HT1080 (cell line): ENCODE measurements at regions not wholly inside any gene's neighbourhood (a gene's known extent, or its start where the extent isn't known, plus 50 kb on each side); places are given as distances from the start of the nearest gene placed in this dataset.
"Not testable (repeated sequence)": the region's sequence is repeated elsewhere in the genome, so short reads cannot be mapped to it uniquely, and the experiment has no call there.

Experiments
- DNase-seq: peaks from one replicate; pipeline ENCODE4 v3.0.0-alpha.2; 2015; ENCODE audit warnings: low read depth

GRCh38 chr5:16304846-16305245 is 125.3 kb upstream of the MARCHF11 start:
- peak; percentile 71 for DNase-seq

DNA sequence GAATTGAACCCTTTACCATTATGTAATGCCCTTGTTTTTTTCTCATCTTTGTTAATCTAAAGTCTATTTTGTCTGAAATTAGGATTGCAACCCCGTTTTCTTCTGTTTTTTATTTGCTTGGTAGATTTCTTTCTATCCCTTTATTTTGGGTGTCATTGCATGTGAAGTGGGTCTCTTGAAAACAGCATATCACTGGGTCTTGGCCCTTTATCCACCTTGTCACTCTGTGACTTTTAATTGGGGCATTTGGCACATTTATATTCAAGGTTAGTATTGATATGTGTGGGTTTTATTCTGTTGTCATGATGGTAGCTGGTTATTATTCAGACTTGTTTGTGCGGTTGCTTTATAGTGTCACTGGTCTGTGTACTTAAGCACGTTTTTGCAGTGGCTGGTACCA is 117.4 kb upstream of the MARCHF11 start:
- DNase-seq, result no peak

GRCh38 chr5:16291894-16292293 is 112.3 kb upstream of the MARCHF11 start:
- DNase-seq, result no peak

GRCh38 chr5:16291474-16291873 is 111.9 kb upstream of the MARCHF11 start:
- no peak for DNase-seq

GRCh38 chr5:16283791-16284190 is 104.2 kb upstream of the MARCHF11 start:
- DNase-seq, result no peak

DNA sequence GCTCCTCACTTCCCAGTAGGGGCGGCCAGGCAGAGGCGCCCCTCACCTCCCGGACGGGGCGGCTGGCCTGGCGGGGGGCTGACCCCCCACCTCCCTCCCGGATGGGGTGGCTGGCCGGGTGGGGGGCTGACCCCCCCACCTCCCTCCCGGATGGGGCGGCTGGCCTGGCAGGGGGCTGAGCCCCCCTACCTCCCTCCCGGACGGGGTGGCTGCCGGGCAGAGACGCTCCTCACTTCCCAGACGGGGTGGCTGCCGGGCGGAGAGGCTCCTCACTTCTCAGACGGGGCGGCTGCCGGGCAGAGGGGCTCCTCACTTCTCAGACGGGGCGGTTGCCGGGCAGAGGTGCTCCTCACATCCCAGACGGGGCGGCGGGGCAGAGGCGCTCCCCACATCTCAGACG is 97.3 kb upstream of the MARCHF11 start:
- DNase-seq, result not testable (repeated sequence)

- no peak for DNase-seq
These were observed 92.3 kb upstream of the MARCHF11 start for GRCh38 chr5:16271851-16272250.

DNA sequence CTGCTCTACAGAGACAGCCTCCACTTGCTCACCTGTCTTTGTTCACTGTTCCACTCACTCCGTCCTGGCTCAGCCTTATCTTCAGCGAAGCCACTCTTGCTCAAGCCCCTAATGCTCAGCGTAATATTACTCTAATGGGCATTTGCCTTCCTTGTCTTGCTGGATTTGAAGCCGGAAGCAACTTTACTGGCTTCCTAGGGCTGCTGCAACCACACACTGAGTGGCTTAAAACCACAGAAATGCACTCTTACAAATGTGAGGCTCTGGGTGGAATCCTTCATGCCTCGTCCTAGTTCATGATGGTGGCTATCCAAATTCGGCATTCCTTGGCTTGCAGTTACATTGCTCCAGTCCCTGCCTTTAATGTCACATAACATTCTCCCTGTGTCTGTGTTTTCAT is 85.5 kb upstream of the MARCHF11 start:
- peak; percentile 54 for DNase-seq

- DNase-seq, result no peak
These were observed 80.4 kb upstream of the MARCHF11 start for GRCh38 chr5:16260000-16260399.

DNA sequence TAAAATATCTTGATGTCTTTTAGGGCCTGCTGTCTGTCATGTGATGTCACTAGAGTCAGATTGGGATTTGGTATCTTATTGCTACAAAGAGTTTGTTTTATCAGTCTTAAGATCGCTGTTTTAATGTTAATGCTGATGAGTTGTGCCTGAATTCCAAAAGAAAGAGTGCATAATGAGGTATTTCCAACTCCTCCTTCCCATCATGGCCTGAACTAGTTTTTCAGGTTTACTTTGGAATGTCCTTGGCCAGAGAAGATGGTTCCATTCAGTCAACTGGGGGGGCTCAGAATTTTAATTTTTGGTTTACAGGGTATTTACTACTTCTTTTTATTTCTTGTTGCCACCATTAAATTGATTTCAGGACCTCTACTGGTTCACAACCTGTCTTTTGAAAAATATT is 74.3 kb upstream of the MARCHF11 start:
- DNase-seq, result no peak

- DNase-seq, result no peak
These were observed 66.4 kb upstream of the MARCHF11 start for GRCh38 chr5:16245956-16246355.

GRCh38 chr5:16245249-16245648 is 65.7 kb upstream of the MARCHF11 start:
- peak; percentile 65 for DNase-seq

DNA sequence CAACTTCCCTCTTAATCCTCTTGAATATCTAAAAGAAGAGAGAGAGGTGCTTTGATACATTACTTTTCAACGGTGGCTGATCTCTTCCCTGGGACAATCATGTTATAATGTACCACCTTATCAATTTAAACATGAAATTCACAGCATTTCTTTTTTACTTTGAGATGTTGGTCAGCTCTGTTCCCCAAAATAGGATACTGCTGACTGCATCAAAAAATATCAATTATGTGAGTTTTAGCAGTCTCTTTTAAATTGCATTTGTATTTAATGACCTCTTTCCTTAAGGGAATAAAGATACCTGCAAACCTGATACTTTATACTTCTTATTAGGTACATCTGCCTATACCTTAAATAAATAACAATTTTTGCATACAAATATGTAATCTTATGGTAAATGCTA is 58.4 kb upstream of the MARCHF11 start:
- no peak for DNase-seq

DNA sequence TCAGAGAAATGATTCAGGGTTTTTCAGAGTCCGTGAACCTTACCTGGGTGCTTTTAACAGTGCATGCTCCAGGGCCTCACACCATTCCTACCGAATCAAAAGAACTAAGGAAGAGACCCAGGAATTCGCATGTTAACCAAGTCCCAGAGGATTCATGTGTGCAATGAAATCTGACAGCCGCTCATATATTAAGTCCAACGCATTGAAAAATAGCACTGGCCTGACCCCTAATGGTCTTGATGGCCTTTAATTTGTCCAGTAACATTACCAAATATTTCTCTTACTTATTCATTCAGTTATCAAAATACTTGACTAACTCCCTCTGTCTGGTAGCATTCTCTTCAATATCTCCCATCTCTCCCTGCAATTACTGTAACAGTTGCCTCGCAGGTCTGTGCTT is 55.0 kb upstream of the MARCHF11 start:
- peak; percentile 34 for DNase-seq

GRCh38 chr5:16233730-16234129 is 54.1 kb upstream of the MARCHF11 start:
- no peak for DNase-seq

DNA sequence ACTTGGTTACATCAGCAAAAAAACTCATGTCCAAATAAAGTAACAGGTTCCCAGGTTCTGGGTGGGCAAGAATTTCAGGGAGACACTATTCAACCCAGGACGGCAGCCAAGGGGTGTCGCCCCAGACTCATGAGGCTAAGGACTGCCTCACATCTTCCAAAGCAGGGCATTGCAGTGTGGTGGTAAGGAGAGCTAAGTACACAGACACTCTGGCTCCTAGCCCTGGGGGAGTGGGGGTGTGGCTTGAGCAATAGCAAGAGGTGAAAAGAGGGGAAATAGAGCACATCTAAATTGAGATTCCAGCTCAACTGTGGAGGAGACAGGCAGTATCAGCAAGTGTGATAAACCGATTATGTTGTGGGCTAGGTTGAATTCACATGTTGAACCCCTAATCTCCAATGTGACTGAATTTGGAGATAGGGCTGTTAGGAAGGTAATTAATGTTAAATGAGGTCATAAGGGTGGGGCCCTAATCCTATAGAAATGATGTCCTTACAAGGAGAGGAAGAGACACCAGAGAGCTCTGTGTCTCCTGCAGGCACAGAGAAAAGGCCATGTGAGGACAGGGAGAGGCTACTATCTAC is 49.9 kb upstream of the MARCHF11 start:
- no peak for DNase-seq
